GM18907 (cell line): ENCODE measurements at regions not wholly inside any gene's neighbourhood (a gene's known extent, or its start where the extent isn't known, plus 50 kb on each side); places are given as distances from the start of the nearest gene placed in this dataset.

Experiments used
- ATAC-seq: cut with Tn5 transposase; IDR thresholded peaks from one replicate; pipeline ENCODE4 v1.9.1; 2021; ENCODE audit warnings: mild to moderate bottlenecking, moderate library complexity; ENCODE audit not compliant: unreplicated experiment

GRCh38 chr12:97912943-97913342 is 450.3 kb downstream of the RMST start:
- ATAC-seq, result no peak

GRCh38 chr12:97921979-97922722 is 459.5 kb downstream of the RMST start:
- no peak for ATAC-seq

GRCh38 chr12:97923546-97923945 is 460.9 kb downstream of the RMST start:
- no peak for ATAC-seq

GRCh38 chr12:97924122-97924521 is 461.5 kb downstream of the RMST start:
- no peak for ATAC-seq

GRCh38 chr12:97927977-97928376 is 465.4 kb downstream of the RMST start:
- ATAC-seq, result no peak

- ATAC-seq, result no peak
Measured at GRCh38 chr12:97936165-97936564, 473.6 kb downstream of the RMST start.

GRCh38 chr12:97938031-97938430 is 475.4 kb downstream of the RMST start:
- ATAC-seq, result no peak

- no peak for ATAC-seq
Measured at GRCh38 chr12:97939156-97939555, 476.6 kb downstream of the RMST start.

GRCh38 chr12:97940105-97940504 is 477.5 kb downstream of the RMST start:
- no peak for ATAC-seq

GRCh38 chr12:97940629-97941028 is 478.0 kb downstream of the RMST start:
- ATAC-seq, result no peak

GRCh38 chr12:97941686-97942354 is 479.2 kb downstream of the RMST start:
- ATAC-seq, result no peak

- no peak for ATAC-seq
Measured at GRCh38 chr12:97943359-97943758, 480.8 kb downstream of the RMST start.

GRCh38 chr12:97944576-97944975 is 482.0 kb downstream of the RMST start:
- no peak for ATAC-seq

GRCh38 chr12:97946701-97947100 is 484.1 kb downstream of the RMST start:
- no peak for ATAC-seq

GRCh38 chr12:97948591-97948990 is 486.0 kb downstream of the RMST start:
- no peak for ATAC-seq

GRCh38 chr12:97951239-97951638 is 488.6 kb downstream of the RMST start:
- no peak for ATAC-seq

GRCh38 chr12:97951717-97952116 is 489.1 kb downstream of the RMST start:
- ATAC-seq, result no peak

- no peak for ATAC-seq
Measured at GRCh38 chr12:97957109-97957508, 494.5 kb downstream of the RMST start.

- ATAC-seq, result no peak
Measured at GRCh38 chr12:97960225-97960624, 497.6 kb downstream of the RMST start.

GRCh38 chr12:97960741-97961608 is 498.4 kb downstream of the RMST start:
- ATAC-seq, result peak; percentile 87

GRCh38 chr12:97967831-97968230 is 505.2 kb downstream of the RMST start:
- no peak for ATAC-seq
